IMR-90 (cell line): ENCODE measurements at regions not wholly inside any gene's neighbourhood (a gene's known extent, or its start where the extent isn't known, plus 50 kb on each side); places are given as distances from the start of the nearest gene placed in this dataset.

ENCODE experiments used
- FOS ChIP-seq: fragments of 150-350 bp; IDR thresholded peaks from 2 replicates; pipeline ENCODE4 v1.6.1; 2016; ENCODE audit warnings: low read depth, low read length
- MAFK ChIP-seq: IDR thresholded peaks from 2 replicates; pipeline ENCODE4 v1.6.1; 2012; ENCODE audit warnings: low read depth, low read length, improper control_type of control experiment
- MAZ ChIP-seq: IDR thresholded peaks from 2 replicates; pipeline ENCODE4 v1.6.1; 2012; ENCODE audit warnings: low read depth, mild to moderate bottlenecking, low read length, improper control_type of control experiment, moderate library complexity, borderline replicate concordance
- POLR2A ChIP-seq: IDR thresholded peaks from 2 replicates; pipeline ENCODE4 v1.6.1; 2012; ENCODE audit warnings: mild to moderate bottlenecking, low read depth, low read length
- RAD21 ChIP-seq: IDR thresholded peaks from 2 replicates; pipeline ENCODE4 v1.6.1; 2012; ENCODE audit warnings: low read length, improper control_type of control experiment
- USF2 ChIP-seq: fragments of 150-350 bp; IDR thresholded peaks from 2 replicates; pipeline ENCODE4 v1.6.1; 2017; ENCODE audit warnings: mild to moderate bottlenecking, antibody characterized with exemption, low read length, low read depth
- TF ChIP-seq, protein P1 (sequence below): conservative IDR thresholded peaks from 2 replicates; pipeline ENCODE4 v1.5.1; 2012; ENCODE audit warnings: mild to moderate bottlenecking, low read depth, low read length, improper control_type of control experiment

- TF ChIP-seq, protein P1, sequence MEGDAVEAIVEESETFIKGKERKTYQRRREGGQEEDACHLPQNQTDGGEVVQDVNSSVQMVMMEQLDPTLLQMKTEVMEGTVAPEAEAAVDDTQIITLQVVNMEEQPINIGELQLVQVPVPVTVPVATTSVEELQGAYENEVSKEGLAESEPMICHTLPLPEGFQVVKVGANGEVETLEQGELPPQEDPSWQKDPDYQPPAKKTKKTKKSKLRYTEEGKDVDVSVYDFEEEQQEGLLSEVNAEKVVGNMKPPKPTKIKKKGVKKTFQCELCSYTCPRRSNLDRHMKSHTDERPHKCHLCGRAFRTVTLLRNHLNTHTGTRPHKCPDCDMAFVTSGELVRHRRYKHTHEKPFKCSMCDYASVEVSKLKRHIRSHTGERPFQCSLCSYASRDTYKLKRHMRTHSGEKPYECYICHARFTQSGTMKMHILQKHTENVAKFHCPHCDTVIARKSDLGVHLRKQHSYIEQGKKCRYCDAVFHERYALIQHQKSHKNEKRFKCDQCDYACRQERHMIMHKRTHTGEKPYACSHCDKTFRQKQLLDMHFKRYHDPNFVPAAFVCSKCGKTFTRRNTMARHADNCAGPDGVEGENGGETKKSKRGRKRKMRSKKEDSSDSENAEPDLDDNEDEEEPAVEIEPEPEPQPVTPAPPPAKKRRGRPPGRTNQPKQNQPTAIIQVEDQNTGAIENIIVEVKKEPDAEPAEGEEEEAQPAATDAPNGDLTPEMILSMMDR: no peak
- no peak for TF ChIP-seq MAZ
- no peak for TF ChIP-seq USF2
- TF ChIP-seq POLR2A: no peak
- TF ChIP-seq MAFK: no peak
- no peak for TF ChIP-seq RAD21
- no peak for TF ChIP-seq FOS
Observed at GRCh38 chr17:83190601-83191387, 111.4 kb downstream of the METRNL start.
